ENCODE measurements at regions not wholly inside any gene's neighbourhood (a gene's known extent, or its start where the extent isn't known, plus 50 kb on each side); places are given as distances from the start of the nearest gene placed in this dataset.

DNA sequence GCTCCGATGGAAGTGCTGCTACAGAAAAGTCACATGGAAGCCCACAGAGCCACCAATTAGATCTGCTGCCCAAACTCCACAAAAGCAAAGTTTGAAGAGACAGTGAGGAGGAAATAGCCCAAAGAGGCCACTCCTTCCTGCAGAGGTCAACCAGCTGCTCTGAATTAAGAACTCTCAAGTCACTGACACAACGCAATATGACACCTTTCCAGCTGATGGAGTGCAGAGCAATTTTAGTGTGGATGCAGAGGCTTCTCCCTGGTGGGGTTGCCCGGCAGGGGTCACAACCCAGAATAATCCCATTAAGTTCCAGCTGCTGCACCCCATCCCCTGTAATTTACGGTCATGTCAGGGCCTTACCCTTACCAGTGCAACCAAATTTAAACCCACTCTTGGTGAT is 361.9 kb upstream of the JARID2 start:
- intact Hi-C loops (cut with micrococcal nuclease) = no loop called here
- no peaks in the 10 kb centered on the region for H3K4me1 ChIP-seq (ENCODE audit: control insufficient read depth, insufficient read depth, low read length)
- 82% methylated on average over 4 of the region's 4 CpGs for WGBS (ENCODE audit: insufficient coverage)
- no peak overlapping the region for H3K27ac Mint-ChIP-seq
- H3K36me3 Mint-ChIP-seq = no peaks in the 10 kb centered on the region
- no peaks in the 10 kb centered on the region for H3K27me3 Mint-ChIP-seq (ENCODE audit: low read depth in 2 of 2)
- H3K4me1 Mint-ChIP-seq = peaks cover 0 to 6% of the 10 kb centered on the region in 2 donors
- TF ChIP-seq, protein P1, sequence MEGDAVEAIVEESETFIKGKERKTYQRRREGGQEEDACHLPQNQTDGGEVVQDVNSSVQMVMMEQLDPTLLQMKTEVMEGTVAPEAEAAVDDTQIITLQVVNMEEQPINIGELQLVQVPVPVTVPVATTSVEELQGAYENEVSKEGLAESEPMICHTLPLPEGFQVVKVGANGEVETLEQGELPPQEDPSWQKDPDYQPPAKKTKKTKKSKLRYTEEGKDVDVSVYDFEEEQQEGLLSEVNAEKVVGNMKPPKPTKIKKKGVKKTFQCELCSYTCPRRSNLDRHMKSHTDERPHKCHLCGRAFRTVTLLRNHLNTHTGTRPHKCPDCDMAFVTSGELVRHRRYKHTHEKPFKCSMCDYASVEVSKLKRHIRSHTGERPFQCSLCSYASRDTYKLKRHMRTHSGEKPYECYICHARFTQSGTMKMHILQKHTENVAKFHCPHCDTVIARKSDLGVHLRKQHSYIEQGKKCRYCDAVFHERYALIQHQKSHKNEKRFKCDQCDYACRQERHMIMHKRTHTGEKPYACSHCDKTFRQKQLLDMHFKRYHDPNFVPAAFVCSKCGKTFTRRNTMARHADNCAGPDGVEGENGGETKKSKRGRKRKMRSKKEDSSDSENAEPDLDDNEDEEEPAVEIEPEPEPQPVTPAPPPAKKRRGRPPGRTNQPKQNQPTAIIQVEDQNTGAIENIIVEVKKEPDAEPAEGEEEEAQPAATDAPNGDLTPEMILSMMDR (IDR thresholded peaks at IDR 0.05) = no peak
- H3K4me3 Mint-ChIP-seq = no peak overlapping the region
- no peak overlapping the region for H3K4me3 ChIP-seq (ENCODE audit: low read length)
- DNase-seq (no peak), ATAC-seq (no peak)
- H3K27me3 ChIP-seq (ENCODE audit: control insufficient read depth, insufficient read depth, low read length) = no peaks in the 10 kb centered on the region
- no peak overlapping the region for H3K27ac ChIP-seq (ENCODE audit: low read length)
- no peaks in the 10 kb centered on the region for H3K9me3 Mint-ChIP-seq
- H3K9me3 ChIP-seq (ENCODE audit: control insufficient read depth, insufficient read depth, low read length) = no peaks in the 10 kb centered on the region
- H3K36me3 ChIP-seq (ENCODE audit: control insufficient read depth, insufficient read depth, low read length) = no peaks in the 10 kb centered on the region

DNA sequence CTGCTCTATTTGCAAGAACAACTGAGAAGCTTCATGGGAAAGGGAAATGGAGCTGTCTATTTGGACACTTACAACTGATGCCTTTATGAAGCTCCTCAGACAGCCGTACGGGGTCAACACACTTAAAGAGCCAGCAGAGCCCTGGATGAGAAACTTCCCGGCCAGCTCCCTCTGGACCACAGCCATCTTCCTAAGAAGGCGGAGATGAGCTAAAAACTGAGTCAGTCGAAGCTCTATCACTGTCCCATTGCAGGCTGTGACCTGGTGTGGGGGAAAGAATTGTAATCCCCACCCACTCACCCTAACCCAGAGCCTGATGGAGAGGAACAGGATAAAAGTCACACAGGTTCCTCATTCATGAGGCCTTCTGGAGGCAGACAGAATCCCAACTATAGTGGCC is 360.4 kb upstream of the JARID2 start:
- H3K4me3 ChIP-seq (ENCODE audit: low read length) = no peak overlapping the region
- H3K9me3 Mint-ChIP-seq = no peaks in the 10 kb centered on the region
- H3K4me3 Mint-ChIP-seq = no peak overlapping the region
- intact Hi-C loops (cut with micrococcal nuclease) = no loop called here
- 95% methylated on average over 4 of the region's 5 CpGs for WGBS (ENCODE audit: insufficient coverage)
- no peaks in the 10 kb centered on the region for H3K9me3 ChIP-seq (ENCODE audit: control insufficient read depth, insufficient read depth, low read length)
- no peak overlapping the region for H3K27ac ChIP-seq (ENCODE audit: low read length)
- H3K4me1 ChIP-seq (ENCODE audit: control insufficient read depth, insufficient read depth, low read length) = no peaks in the 10 kb centered on the region
- peaks cover 0 to 1% of the 10 kb centered on the region in 2 donors for H3K4me1 Mint-ChIP-seq
- no peaks in the 10 kb centered on the region for H3K36me3 Mint-ChIP-seq
- TF ChIP-seq, protein P1 (IDR thresholded peaks at IDR 0.05) = no peak
- no peaks in the 10 kb centered on the region for H3K36me3 ChIP-seq (ENCODE audit: control insufficient read depth, insufficient read depth, low read length)
- no peaks in the 10 kb centered on the region for H3K27me3 ChIP-seq (ENCODE audit: control insufficient read depth, insufficient read depth, low read length)
- no peak overlapping the region for H3K27ac Mint-ChIP-seq
- no peaks in the 10 kb centered on the region for H3K27me3 Mint-ChIP-seq (ENCODE audit: low read depth in 2 of 2)
- no peak for DNase-seq
- ATAC-seq = no peak

DNA sequence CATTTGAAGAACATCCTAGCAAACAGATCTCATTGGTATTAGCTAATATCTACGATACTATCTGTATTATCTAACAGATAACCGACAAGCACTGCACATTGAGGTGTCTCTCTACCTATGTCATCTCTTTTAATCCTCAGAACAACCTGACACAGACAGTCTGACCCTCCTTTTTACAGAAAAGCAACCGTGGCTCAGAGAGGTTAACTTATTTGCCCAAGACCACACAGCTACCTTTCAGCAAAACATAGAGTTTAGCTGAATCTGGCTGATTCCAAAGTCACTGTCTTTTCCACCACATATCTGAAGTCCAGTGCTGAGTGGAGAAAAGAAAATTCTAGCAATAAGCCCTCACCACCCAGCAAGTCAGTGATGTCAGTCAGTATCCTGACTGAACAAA is 358.7 kb upstream of the JARID2 start:
- Histone ChIP-seq H3K36me3 (ENCODE audit: control insufficient read depth, insufficient read depth, low read length) (no peaks in the 10 kb centered on the region), H3K4me1 (ENCODE audit: control insufficient read depth, insufficient read depth, low read length) (no peaks in the 10 kb centered on the region), H3K9me3 (ENCODE audit: control insufficient read depth, insufficient read depth, low read length) (no peaks in the 10 kb centered on the region), H3K27ac (ENCODE audit: low read length) (no peak overlapping the region), H3K27me3 (ENCODE audit: control insufficient read depth, insufficient read depth, low read length) (no peaks in the 10 kb centered on the region), H3K4me3 (ENCODE audit: low read length) (no peak overlapping the region)
- no peaks in the 10 kb centered on the region for H3K9me3 Mint-ChIP-seq
- H3K36me3 Mint-ChIP-seq = no peaks in the 10 kb centered on the region
- H3K4me3 Mint-ChIP-seq = no peak overlapping the region
- TF ChIP-seq, protein P1 (IDR thresholded peaks at IDR 0.05) = no peak
- DNase-seq (no peak), ATAC-seq (no peak)
- intact Hi-C loops (cut with micrococcal nuclease) = no loop called here
- no peaks in the 10 kb centered on the region for H3K27me3 Mint-ChIP-seq (ENCODE audit: low read depth in 2 of 2)
- 89% methylated on average over 3 of the region's 3 CpGs for WGBS (ENCODE audit: insufficient coverage)
- no peaks in the 10 kb centered on the region for H3K4me1 Mint-ChIP-seq
- no peak overlapping the region for H3K27ac Mint-ChIP-seq

DNA sequence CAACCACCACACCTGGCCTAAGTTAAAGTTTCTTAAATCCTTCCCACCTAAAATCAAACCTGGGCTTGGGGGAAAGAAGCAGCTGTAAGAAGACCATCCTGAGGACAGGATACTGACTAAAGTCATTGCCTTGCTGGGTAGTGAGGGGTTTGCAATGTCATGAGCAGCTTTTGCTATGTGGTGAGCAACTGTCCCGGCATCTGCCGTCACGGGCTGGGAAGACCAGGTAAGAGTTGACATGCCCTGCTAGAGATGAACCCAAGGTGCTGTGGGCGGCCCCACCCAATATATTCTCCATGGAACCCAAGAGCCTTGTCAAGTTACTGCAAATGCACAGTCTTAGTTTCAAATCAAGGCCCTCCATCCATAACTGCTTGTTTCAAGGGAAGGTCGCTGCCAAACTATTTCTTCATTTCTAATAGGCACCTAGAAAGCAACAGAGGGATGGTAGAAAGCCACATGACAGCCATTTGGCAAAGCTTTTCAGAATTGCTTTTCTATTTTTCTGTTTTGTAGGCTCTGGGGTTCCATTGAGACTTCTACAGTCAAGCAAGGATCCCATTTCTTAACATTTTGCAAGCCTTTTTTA is 357.8 kb upstream of the JARID2 start:
- intact Hi-C loops (cut with micrococcal nuclease) = no loop called here
- no peak for ATAC-seq
- TF ChIP-seq, protein P1 (IDR thresholded peaks at IDR 0.05) = no peak
- no peak overlapping the region for H3K27ac Mint-ChIP-seq
- 98% methylated on average over 5 of the region's 5 CpGs for WGBS (ENCODE audit: insufficient coverage)
- no peaks in the 10 kb centered on the region for H3K36me3 ChIP-seq (ENCODE audit: control insufficient read depth, insufficient read depth, low read length)
- no peaks in the 10 kb centered on the region for H3K4me1 Mint-ChIP-seq
- no peak for DNase-seq
- H3K9me3 Mint-ChIP-seq = no peaks in the 10 kb centered on the region
- H3K27me3 Mint-ChIP-seq (ENCODE audit: low read depth in 2 of 2) = no peaks in the 10 kb centered on the region
- H3K27ac ChIP-seq (ENCODE audit: low read length) = no peak overlapping the region
- no peak overlapping the region for H3K4me3 Mint-ChIP-seq
- no peaks in the 10 kb centered on the region for H3K9me3 ChIP-seq (ENCODE audit: control insufficient read depth, insufficient read depth, low read length)
- H3K4me3 ChIP-seq (ENCODE audit: low read length) = no peak overlapping the region
- H3K4me1 ChIP-seq (ENCODE audit: control insufficient read depth, insufficient read depth, low read length) = no peaks in the 10 kb centered on the region
- H3K27me3 ChIP-seq (ENCODE audit: control insufficient read depth, insufficient read depth, low read length) = no peaks in the 10 kb centered on the region
- no peaks in the 10 kb centered on the region for H3K36me3 Mint-ChIP-seq
